ENCODE measurements at regions not wholly inside any gene's neighbourhood (a gene's known extent, or its start where the extent isn't known, plus 50 kb on each side); places are given as distances from the start of the nearest gene placed in this dataset.
"Not testable (repeated sequence)": the region's sequence is repeated elsewhere in the genome, so short reads cannot be mapped to it uniquely, and the experiment has no call there.

DNA sequence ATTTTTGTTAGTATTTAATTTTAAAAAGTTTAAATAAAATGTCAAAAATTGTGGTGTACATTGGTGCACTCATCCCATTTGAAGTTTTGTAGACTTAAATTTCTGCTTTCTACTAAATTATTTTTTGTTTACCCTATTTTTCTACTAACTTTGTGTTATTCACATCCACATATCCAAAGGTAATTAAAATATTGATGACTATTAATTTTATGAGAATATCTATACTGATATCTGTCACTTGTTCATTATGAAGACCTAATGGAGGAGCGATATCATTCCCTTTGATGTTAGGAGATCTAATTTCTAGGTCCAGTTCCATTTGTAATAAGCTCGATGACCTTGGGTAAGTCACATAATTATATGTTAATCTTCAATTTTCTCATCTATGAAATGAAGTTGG lies 325.7 kb upstream of the STXBP6 start:
- FAIRE-seq = no peak
- Histone ChIP-seq H3K27ac (ENCODE audit: low read depth in 2 of 2, low read length in 2 of 2) (no peak overlapping the region), H3K4me1 (ENCODE audit: control insufficient read depth in 2 of 3, insufficient read depth in 2 of 3, low read depth in 1 of 3, low read length in 3 of 3) (no peaks in the 10 kb centered on the region), H3K4me3 (ENCODE audit: low read length in 3 of 3) (no peak overlapping the region), H3K27me3 (ENCODE audit: control insufficient read depth, insufficient read depth, low read length) (no peaks in the 10 kb centered on the region), H3K9ac (ENCODE audit: low read length in 3 of 3) (no peak overlapping the region), H3K36me3 (ENCODE audit: control insufficient read depth in 2 of 3, insufficient read depth in 3 of 3, low read length in 3 of 3) (no peaks in the 10 kb centered on the region), H3K9me3 (ENCODE audit: control insufficient read depth in 2 of 3, insufficient read depth in 1 of 3, low read length in 3 of 3) (no peaks in the 10 kb centered on the region)
- TF ChIP-seq, protein P1, sequence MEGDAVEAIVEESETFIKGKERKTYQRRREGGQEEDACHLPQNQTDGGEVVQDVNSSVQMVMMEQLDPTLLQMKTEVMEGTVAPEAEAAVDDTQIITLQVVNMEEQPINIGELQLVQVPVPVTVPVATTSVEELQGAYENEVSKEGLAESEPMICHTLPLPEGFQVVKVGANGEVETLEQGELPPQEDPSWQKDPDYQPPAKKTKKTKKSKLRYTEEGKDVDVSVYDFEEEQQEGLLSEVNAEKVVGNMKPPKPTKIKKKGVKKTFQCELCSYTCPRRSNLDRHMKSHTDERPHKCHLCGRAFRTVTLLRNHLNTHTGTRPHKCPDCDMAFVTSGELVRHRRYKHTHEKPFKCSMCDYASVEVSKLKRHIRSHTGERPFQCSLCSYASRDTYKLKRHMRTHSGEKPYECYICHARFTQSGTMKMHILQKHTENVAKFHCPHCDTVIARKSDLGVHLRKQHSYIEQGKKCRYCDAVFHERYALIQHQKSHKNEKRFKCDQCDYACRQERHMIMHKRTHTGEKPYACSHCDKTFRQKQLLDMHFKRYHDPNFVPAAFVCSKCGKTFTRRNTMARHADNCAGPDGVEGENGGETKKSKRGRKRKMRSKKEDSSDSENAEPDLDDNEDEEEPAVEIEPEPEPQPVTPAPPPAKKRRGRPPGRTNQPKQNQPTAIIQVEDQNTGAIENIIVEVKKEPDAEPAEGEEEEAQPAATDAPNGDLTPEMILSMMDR (IDR thresholded peaks at IDR 0.05; ENCODE audit: borderline replicate concordance, extremely low read depth, insufficient read depth) = no peak
- intact Hi-C loops (cut with DNase I) = no loop called here
- DNase-seq = no peak

- TF ChIP-seq, protein P1 (IDR thresholded peaks at IDR 0.05; ENCODE audit: borderline replicate concordance, extremely low read depth, insufficient read depth) = no peak
- Histone ChIP-seq H3K9me3 (ENCODE audit: control insufficient read depth in 2 of 3, insufficient read depth in 1 of 3, low read length in 3 of 3) (no peaks in the 10 kb centered on the region), H3K36me3 (ENCODE audit: control insufficient read depth in 2 of 3, insufficient read depth in 3 of 3, low read length in 3 of 3) (no peaks in the 10 kb centered on the region), H3K9ac (ENCODE audit: low read length in 3 of 3) (no peak overlapping the region), H3K4me3 (ENCODE audit: low read length in 3 of 3) (no peak overlapping the region), H3K27ac (ENCODE audit: low read depth in 2 of 2, low read length in 2 of 2) (no peak overlapping the region), H3K27me3 (ENCODE audit: control insufficient read depth, insufficient read depth, low read length) (no peaks in the 10 kb centered on the region), H3K4me1 (ENCODE audit: control insufficient read depth in 2 of 3, insufficient read depth in 2 of 3, low read depth in 1 of 3, low read length in 3 of 3) (no peaks in the 10 kb centered on the region)
- DNase-seq (peak in 2 of 5 donors; percentile 60 to 62), FAIRE-seq (no peak)
- intact Hi-C loops (cut with DNase I) = no loop called here
Observed at GRCh38 chr14:25371068-25371467, 321.1 kb upstream of the STXBP6 start.

- H3K27me3 ChIP-seq (ENCODE audit: control insufficient read depth, insufficient read depth, low read length); H3K9ac ChIP-seq (ENCODE audit: low read length in 3 of 3); H3K9me3 ChIP-seq (ENCODE audit: control insufficient read depth in 2 of 3, insufficient read depth in 1 of 3, low read length in 3 of 3); H3K27ac ChIP-seq (ENCODE audit: low read depth in 2 of 2, low read length in 2 of 2); intact Hi-C loops (cut with DNase I); H3K36me3 ChIP-seq (ENCODE audit: control insufficient read depth in 2 of 3, insufficient read depth in 3 of 3, low read length in 3 of 3); FAIRE-seq; H3K4me1 ChIP-seq (ENCODE audit: control insufficient read depth in 2 of 3, insufficient read depth in 2 of 3, low read depth in 1 of 3, low read length in 3 of 3); H3K4me3 ChIP-seq (ENCODE audit: low read length in 3 of 3): not testable (repeated sequence)
- DNase-seq = peak in 1 of 5 donors; percentile 34
Observed at GRCh38 chr14:25370057-25370456, 320.1 kb upstream of the STXBP6 start.

DNA sequence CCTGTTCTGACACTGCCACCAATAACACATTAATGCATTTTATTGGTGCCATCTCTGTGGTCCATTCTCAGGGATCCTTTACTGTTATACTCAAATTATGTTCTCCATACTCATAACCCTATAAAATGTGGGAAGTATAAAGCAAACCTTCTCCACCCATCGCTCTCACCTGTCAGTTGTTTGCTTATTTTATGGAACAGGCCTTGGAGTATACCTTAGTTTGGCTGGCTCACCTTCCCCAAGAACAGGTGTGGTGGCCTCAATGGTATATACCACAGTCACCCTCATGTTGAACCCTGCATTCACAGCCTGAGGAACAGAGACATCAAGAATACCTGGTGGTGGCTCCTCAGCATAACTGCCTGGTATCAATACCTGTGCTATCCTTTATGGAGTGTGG lies 308.4 kb upstream of the STXBP6 start:
- intact Hi-C loops (cut with DNase I) = no loop called here
- H3K36me3 ChIP-seq (ENCODE audit: control insufficient read depth in 2 of 3, insufficient read depth in 3 of 3, low read length in 3 of 3) = no peaks in the 10 kb centered on the region
- H3K9ac ChIP-seq (ENCODE audit: low read length in 3 of 3) = no peak overlapping the region
- H3K9me3 ChIP-seq (ENCODE audit: control insufficient read depth in 2 of 3, insufficient read depth in 1 of 3, low read length in 3 of 3) = no peaks in the 10 kb centered on the region
- DNase-seq = no peak
- no peak overlapping the region for H3K27ac ChIP-seq (ENCODE audit: low read depth in 2 of 2, low read length in 2 of 2)
- no peaks in the 10 kb centered on the region for H3K4me1 ChIP-seq (ENCODE audit: control insufficient read depth in 2 of 3, insufficient read depth in 2 of 3, low read depth in 1 of 3, low read length in 3 of 3)
- FAIRE-seq = no peak
- H3K4me3 ChIP-seq (ENCODE audit: low read length in 3 of 3) = no peak overlapping the region
- TF ChIP-seq, protein P1 (IDR thresholded peaks at IDR 0.05; ENCODE audit: borderline replicate concordance, extremely low read depth, insufficient read depth) = no peak
- H3K27me3 ChIP-seq (ENCODE audit: control insufficient read depth, insufficient read depth, low read length) = no peaks in the 10 kb centered on the region
